Peyer's patch (tissue), 4 donors: ENCODE measurements at regions not wholly inside any gene's neighbourhood (a gene's known extent, or its start where the extent isn't known, plus 50 kb on each side); places are given as distances from the start of the nearest gene placed in this dataset.

Experiments
- CTCF ChIP-seq, 6 experiments: fragments of 450-650 bp in 4 of 6; fragments of 200-600 bp in 2 of 6; sonication (generic) in 1 of 6; IDR thresholded peaks; one replicate each; pipeline ENCODE4 v1.5.1; 2017 to 2019; ENCODE audit warnings: antibody characterized with exemption in 6 of 6, mild to moderate bottlenecking in 3 of 6, moderate library complexity in 1 of 6
- POLR2A ChIP-seq, 2 donors: fragments of 450-650 bp; IDR thresholded peaks; one replicate each; pipeline ENCODE4 v1.5.1; 2017; ENCODE audit warnings: antibody characterized with exemption in 2 of 2, mild to moderate bottlenecking in 2 of 2, moderate library complexity in 2 of 2

GRCh38 chr6:163698086-163698485 lies 283.6 kb downstream of the QKI start:
- no peak for TF ChIP-seq CTCF (IDR thresholded peaks at IDR 0.05)
- TF ChIP-seq POLR2A (IDR thresholded peaks at IDR 0.05) = no peak
